IgD-negative memory B cell (primary cell): ENCODE measurements at regions not wholly inside any gene's neighbourhood (a gene's known extent, or its start where the extent isn't known, plus 50 kb on each side); places are given as distances from the start of the nearest gene placed in this dataset.

Source experiments
- H3K27ac Mint-ChIP-seq, 3 donors: one replicate each; pipeline ENCODE4 v1.8.0; 2020 to 2022; ENCODE audit warnings: mild to moderate bottlenecking in 3 of 3, mixed read lengths in 3 of 3, moderate library complexity in 1 of 3
- H3K27me3 Mint-ChIP-seq: one replicate; pipeline ENCODE4 v1.8.0; 2021; ENCODE audit warnings: mixed read lengths
- H3K36me3 Mint-ChIP-seq: one replicate; pipeline ENCODE4 v1.8.0; 2020; ENCODE audit warnings: mild to moderate bottlenecking, mixed read lengths
- H3K4me1 Mint-ChIP-seq, 3 donors: one replicate each; pipeline ENCODE4 v1.8.0; 2020 to 2022; ENCODE audit warnings: mixed read lengths in 3 of 3, mild to moderate bottlenecking in 1 of 3
- H3K4me3 Mint-ChIP-seq, 4 donors: one replicate each; pipeline ENCODE4 v1.8.0; 2020 to 2022; ENCODE audit warnings: mild to moderate bottlenecking in 4 of 4, mixed read lengths in 4 of 4, moderate library complexity in 3 of 4
- H3K9me3 Mint-ChIP-seq, 3 donors: one replicate each; pipeline ENCODE4 v1.8.0; 2020 to 2021; ENCODE audit warnings: mixed read lengths in 3 of 3, mild to moderate bottlenecking in 1 of 3

DNA sequence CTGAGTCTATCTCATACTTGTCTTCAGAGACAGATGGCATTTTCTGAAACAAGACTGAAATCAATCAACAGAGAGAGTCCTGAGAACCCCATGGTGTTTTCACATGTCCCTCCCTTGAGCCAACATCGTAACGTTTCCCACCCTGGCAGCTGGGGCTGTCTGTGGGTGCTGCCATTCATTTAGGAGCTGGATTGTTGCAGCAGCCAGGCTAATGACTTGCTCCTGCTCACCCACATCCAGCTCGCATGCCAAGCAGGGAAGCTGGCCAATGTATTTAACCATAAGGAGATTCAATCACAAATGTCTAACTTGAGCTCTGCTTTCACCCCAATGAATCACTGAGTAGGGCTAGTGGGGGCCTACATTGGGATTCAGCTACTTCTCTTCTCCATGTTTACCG is 146.1 kb downstream of the ADRA2A start:
- Mint-ChIP-seq H3K36me3 (no peaks in the 10 kb centered on the region), H3K27ac (no peak overlapping the region), H3K27me3 (peaks cover 25% of the 10 kb centered on the region), H3K4me3 (no peak overlapping the region), H3K9me3 (peaks cover 5 to 7% (median 6%) of the 10 kb centered on the region in 3 donors), H3K4me1 (no peaks in the 10 kb centered on the region)

DNA sequence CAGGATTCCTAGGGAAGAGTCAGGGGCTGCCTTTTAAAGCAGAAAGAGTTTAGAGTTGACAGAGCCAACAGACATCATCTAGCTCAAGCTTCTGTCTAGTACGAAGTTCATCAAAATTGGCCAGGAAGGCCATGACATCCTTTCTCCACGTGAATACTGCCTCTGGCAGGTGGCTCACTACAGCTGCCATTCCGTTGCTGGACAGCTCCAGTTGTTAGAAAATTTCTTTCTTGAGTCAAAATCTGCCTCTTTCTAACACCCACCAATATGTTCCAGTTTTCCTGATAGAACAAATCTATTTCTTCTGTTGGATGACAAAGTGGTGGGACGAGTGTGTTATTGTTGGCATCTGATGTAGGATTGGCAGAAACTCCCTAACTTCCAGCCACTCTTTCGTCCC is 154.9 kb downstream of the ADRA2A start:
- Mint-ChIP-seq H3K36me3 (no peaks in the 10 kb centered on the region), H3K4me3 (no peak overlapping the region), H3K27ac (no peak overlapping the region), H3K27me3 (peaks cover 14% of the 10 kb centered on the region), H3K4me1 (no peaks in the 10 kb centered on the region), H3K9me3 (peaks cover 0 to 5% (median 0%) of the 10 kb centered on the region in 3 donors)

DNA sequence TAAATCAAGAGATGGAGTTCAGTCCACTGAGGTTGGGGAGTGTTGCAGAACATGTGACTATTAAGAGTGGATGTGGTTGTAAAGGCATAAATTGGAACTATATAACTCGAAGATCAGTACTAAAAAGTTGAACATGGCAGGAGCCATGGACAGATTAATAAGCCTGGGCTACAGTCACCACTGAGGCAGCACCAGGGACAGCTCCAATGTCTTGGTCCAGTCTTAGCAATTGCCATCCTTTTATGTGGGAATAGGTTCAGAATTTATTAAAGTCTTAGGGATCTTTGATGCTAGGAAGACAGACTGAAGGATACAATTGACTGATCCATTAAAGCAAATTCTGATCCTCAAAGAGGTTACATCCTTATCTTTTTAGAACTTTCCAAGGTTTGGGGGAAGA is 156.6 kb downstream of the ADRA2A start:
- Mint-ChIP-seq H3K4me1 (no peaks in the 10 kb centered on the region), H3K27ac (no peak overlapping the region), H3K4me3 (no peak overlapping the region), H3K36me3 (no peaks in the 10 kb centered on the region), H3K9me3 (peaks cover 0 to 4% (median 0%) of the 10 kb centered on the region in 3 donors), H3K27me3 (peaks cover 12% of the 10 kb centered on the region)

DNA sequence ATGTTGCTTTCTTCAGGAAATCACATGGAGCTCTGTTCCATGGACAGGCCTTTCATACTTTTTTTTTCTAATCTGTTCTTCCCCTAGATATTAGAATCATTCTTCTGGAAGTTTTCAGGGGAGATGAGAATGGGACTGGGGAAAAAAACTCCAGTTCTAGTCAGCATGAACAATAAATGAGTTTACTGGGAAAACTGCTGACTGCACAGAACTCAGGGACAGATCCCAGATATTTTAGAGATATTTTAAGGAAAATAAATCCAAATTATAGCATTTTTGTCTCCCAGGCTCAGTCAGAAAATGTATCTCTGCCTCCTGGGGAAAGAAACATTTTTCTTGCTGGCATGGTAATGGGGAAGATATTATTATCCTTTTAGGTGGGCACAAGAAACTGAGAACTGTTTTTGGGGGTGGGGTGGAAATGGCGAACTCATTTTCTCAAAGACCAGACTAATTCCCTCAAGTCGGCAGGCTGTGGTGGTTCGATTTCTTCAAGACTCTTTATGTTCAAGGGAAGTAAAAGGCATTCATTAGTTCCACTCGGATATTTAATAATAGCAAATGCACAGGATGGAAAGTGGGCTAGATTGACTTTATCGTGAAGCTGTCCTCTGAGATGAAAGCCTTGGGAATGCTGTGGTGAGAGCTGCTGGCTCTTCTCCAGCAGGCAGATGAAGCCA is 157.5 kb downstream of the ADRA2A start:
- no peaks in the 10 kb centered on the region for H3K36me3 Mint-ChIP-seq
- no peaks in the 10 kb centered on the region for H3K4me1 Mint-ChIP-seq
- peaks cover 0 to under 1% (median 0%) of the 10 kb centered on the region in 3 donors for H3K9me3 Mint-ChIP-seq
- no peak overlapping the region for H3K4me3 Mint-ChIP-seq
- no peak overlapping the region for H3K27ac Mint-ChIP-seq
- peaks cover 14% of the 10 kb centered on the region for H3K27me3 Mint-ChIP-seq

- Mint-ChIP-seq H3K27me3 (peaks cover 14% of the 10 kb centered on the region), H3K36me3 (no peaks in the 10 kb centered on the region), H3K4me3 (no peak overlapping the region), H3K9me3 (no peaks in the 10 kb centered on the region), H3K27ac (no peak overlapping the region), H3K4me1 (no peaks in the 10 kb centered on the region)
These were observed 158.1 kb downstream of the ADRA2A start for GRCh38 chr10:111234914-111235302.

GRCh38 chr10:111240348-111240747 is 163.5 kb downstream of the ADRA2A start:
- Mint-ChIP-seq H3K27me3 (peaks cover 9% of the 10 kb centered on the region), H3K4me1 (no peaks in the 10 kb centered on the region), H3K4me3 (no peak overlapping the region), H3K27ac (no peak overlapping the region), H3K9me3 (peaks cover 0 to 3% (median 0%) of the 10 kb centered on the region in 3 donors), H3K36me3 (no peaks in the 10 kb centered on the region)

DNA sequence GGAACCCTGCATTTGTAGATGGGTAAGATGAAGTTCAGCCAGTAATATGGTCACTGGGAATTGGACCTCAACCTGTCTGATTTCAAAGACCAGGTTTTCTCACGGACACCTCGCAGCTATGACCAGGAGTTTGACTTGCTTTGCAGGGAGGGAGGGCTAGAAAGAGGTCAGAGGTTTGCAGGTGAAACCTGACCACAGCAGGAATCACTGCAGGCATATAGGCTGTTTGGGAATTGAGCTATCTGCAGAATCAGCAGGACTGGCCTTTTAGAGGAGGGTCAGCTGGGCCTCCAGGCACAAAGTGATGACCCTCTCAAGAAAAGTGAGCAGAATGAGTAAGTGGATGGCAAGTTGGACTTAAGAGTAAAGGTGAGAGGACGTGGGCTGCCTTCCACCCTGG is 166.3 kb downstream of the ADRA2A start:
- H3K4me1 Mint-ChIP-seq = no peaks in the 10 kb centered on the region
- peak overlapping the region in 1 of 4 donors; percentile 45 for H3K4me3 Mint-ChIP-seq
- H3K9me3 Mint-ChIP-seq = peaks cover 0 to 3% (median 0%) of the 10 kb centered on the region in 3 donors
- peaks cover 18% of the 10 kb centered on the region for H3K27me3 Mint-ChIP-seq
- H3K27ac Mint-ChIP-seq = no peak overlapping the region
- no peaks in the 10 kb centered on the region for H3K36me3 Mint-ChIP-seq

DNA sequence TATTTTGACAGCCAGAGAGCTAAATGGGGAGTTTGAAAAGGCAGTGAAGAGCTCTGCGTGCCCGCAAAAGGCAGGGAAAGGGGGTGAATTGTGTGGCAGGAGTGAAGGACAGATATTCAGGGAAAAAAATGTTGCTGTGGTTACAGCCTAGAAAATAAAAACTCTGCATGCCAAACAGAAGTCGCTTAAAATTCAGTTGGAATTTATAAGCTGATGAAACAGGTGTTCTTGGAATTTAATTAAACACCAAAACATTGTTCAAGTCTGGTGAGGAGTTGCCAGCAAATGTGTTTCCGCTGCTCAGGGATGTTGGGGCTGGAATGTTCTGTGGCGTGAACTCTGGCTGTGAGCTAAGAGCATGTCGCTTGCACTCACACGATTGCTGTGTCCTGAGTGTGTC is 169.3 kb downstream of the ADRA2A start:
- Mint-ChIP-seq H3K36me3 (peaks cover 2% of the 10 kb centered on the region), H3K27me3 (peaks cover 16% of the 10 kb centered on the region), H3K4me3 (no peak overlapping the region), H3K27ac (no peak overlapping the region), H3K4me1 (no peaks in the 10 kb centered on the region), H3K9me3 (peaks cover 0 to 3% (median 0%) of the 10 kb centered on the region in 3 donors)

DNA sequence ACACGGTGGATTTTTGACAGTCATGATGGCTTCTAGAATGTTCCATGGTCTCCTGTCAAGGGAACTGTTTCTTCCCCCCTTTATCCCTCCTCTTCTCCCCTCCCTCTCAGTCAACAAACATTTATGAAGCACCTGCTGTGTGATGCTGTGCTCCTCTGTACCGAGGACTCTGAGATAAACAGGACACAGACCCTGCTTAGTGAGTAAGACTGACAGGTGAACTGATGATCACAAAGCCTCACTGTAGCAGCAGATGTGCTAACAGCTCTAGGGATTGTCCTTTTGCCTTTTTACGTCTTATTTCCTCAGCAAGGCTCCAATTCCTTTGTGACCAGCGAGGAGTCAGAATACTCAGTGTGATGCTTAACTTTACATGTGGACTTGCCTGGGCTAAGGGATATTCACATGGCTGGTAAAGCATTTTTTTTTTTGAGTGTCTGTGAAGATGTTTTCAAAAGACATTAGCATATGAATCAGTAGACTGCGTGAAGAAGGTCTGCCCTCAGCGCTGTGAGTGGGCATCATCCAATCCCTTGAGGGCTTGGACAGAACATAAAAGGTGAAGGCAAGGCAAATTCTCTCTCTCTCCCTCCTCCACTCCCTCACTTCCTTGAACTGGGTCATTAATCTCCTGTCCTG is 170.1 kb downstream of the ADRA2A start:
- Mint-ChIP-seq H3K4me3 (no peak overlapping the region), H3K27ac (no peak overlapping the region), H3K36me3 (peaks cover 2% of the 10 kb centered on the region), H3K9me3 (peaks cover 0 to 3% (median 2%) of the 10 kb centered on the region in 3 donors), H3K4me1 (no peaks in the 10 kb centered on the region), H3K27me3 (peaks cover 16% of the 10 kb centered on the region)

GRCh38 chr10:111247781-111248389 is 171.1 kb downstream of the ADRA2A start:
- no peak overlapping the region for H3K27ac Mint-ChIP-seq
- H3K27me3 Mint-ChIP-seq = peaks cover 16% of the 10 kb centered on the region
- H3K4me1 Mint-ChIP-seq = no peaks in the 10 kb centered on the region
- H3K9me3 Mint-ChIP-seq = peaks cover 0 to 3% (median 2%) of the 10 kb centered on the region in 3 donors
- peaks cover 2% of the 10 kb centered on the region for H3K36me3 Mint-ChIP-seq
- no peak overlapping the region for H3K4me3 Mint-ChIP-seq

GRCh38 chr10:111249925-111250324 is 173.1 kb downstream of the ADRA2A start:
- Mint-ChIP-seq H3K27ac (no peak overlapping the region), H3K4me3 (no peak overlapping the region), H3K9me3 (peaks cover 0 to 2% (median 0%) of the 10 kb centered on the region in 3 donors), H3K36me3 (peaks cover 2% of the 10 kb centered on the region), H3K4me1 (no peaks in the 10 kb centered on the region), H3K27me3 (peaks cover 13% of the 10 kb centered on the region)

GRCh38 chr10:111261081-111261615 is 184.3 kb downstream of the ADRA2A start:
- peaks cover 0 to 3% (median 0%) of the 10 kb centered on the region in 3 donors for H3K9me3 Mint-ChIP-seq
- H3K36me3 Mint-ChIP-seq = no peaks in the 10 kb centered on the region
- no peak overlapping the region for H3K27ac Mint-ChIP-seq
- peaks cover 0 to 3% (median 0%) of the 10 kb centered on the region in 3 donors for H3K4me1 Mint-ChIP-seq
- H3K27me3 Mint-ChIP-seq = peaks cover 4% of the 10 kb centered on the region
- no peak overlapping the region for H3K4me3 Mint-ChIP-seq

- H3K27me3 Mint-ChIP-seq = peaks cover 10% of the 10 kb centered on the region
- no peak overlapping the region for H3K27ac Mint-ChIP-seq
- H3K9me3 Mint-ChIP-seq = peaks cover 0 to 2% (median 0%) of the 10 kb centered on the region in 3 donors
- H3K4me1 Mint-ChIP-seq = peaks cover 0 to 2% (median 0%) of the 10 kb centered on the region in 3 donors
- no peaks in the 10 kb centered on the region for H3K36me3 Mint-ChIP-seq
- no peak overlapping the region for H3K4me3 Mint-ChIP-seq
These were observed 188.5 kb downstream of the ADRA2A start for GRCh38 chr10:111265341-111265740.

DNA sequence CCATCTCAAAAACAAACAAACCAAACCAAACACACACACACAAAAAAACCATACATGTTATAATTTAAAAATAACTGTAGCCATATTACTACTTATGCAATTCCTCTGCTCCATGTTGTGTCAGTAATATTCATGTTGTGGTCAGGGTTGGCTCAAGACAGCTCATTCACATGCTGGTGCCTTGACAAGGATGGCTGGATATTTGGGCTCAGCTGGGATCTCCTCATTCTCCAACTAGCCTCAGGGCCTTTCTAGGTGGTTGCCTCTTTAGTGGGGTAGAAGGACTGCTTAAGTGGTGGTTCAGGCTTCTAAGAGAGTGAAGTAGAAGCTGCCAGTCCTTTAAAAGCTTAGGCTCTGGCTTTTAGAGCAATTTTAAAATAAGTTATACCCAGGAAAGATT is 189.3 kb downstream of the ADRA2A start:
- peaks cover 0 to 2% (median 0%) of the 10 kb centered on the region in 3 donors for H3K4me1 Mint-ChIP-seq
- no peaks in the 10 kb centered on the region for H3K36me3 Mint-ChIP-seq
- no peak overlapping the region for H3K27ac Mint-ChIP-seq

DNA sequence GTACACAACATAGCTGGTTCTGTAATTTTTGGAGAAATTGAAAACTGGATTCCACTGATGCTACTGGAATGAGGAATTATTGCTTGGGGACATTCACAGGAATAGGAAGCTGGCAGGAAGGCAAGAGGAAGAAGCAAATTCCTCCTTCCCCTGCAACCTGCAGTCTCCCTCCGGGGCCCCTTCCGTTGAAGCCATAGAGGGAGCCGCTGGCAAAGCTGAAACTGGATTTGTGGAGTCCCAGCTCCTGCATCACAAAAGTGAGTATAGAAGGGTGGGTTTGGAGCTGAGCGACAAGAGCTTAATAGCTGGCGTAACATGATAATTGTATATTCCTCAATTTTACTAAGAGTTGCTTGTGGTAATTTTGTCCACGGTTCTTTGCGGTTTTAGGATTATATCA is 190.8 kb downstream of the ADRA2A start:
- Mint-ChIP-seq H3K27me3 (peaks cover 13% of the 10 kb centered on the region), H3K4me1 (peaks cover 0 to 2% (median 0%) of the 10 kb centered on the region in 3 donors), H3K27ac (no peak overlapping the region), H3K9me3 (peaks cover 0 to 2% (median 0%) of the 10 kb centered on the region in 3 donors), H3K4me3 (no peak overlapping the region), H3K36me3 (no peaks in the 10 kb centered on the region)

More for the DNA sequence above, 189.3 kb downstream of the ADRA2A start:
- Mint-ChIP-seq H3K4me3 (no peak overlapping the region), H3K9me3 (peaks cover 0 to 2% (median 0%) of the 10 kb centered on the region in 3 donors), H3K27me3 (peaks cover 10% of the 10 kb centered on the region)
